HG03064 (cell line): ENCODE measurements at regions not wholly inside any gene's neighbourhood (a gene's known extent, or its start where the extent isn't known, plus 50 kb on each side); places are given as distances from the start of the nearest gene placed in this dataset.

ENCODE experiments used
- ATAC-seq: cut with Tn5 transposase; IDR thresholded peaks from one replicate; pipeline ENCODE4 v1.9.1; 2021; ENCODE audit warnings: low read depth; ENCODE audit not compliant: unreplicated experiment

GRCh38 chr6:168888786-168889345 lies 364.8 kb downstream of the THBS2 start:
- ATAC-seq, result no peak

GRCh38 chr6:168888102-168888501 lies 365.5 kb downstream of the THBS2 start:
- ATAC-seq, result no peak

GRCh38 chr6:168887621-168888020 lies 366.0 kb downstream of the THBS2 start:
- no peak for ATAC-seq

- no peak for ATAC-seq
Measured at GRCh38 chr6:168886964-168887363, 366.7 kb downstream of the THBS2 start.

- no peak for ATAC-seq
Measured at GRCh38 chr6:168885751-168886742, 367.6 kb downstream of the THBS2 start.

- ATAC-seq, result no peak
Measured at GRCh38 chr6:168885196-168885595, 368.4 kb downstream of the THBS2 start.

- peak; percentile 66 for ATAC-seq
Measured at GRCh38 chr6:168884646-168885086, 369.0 kb downstream of the THBS2 start.

- peak; percentile 59 for ATAC-seq
Measured at GRCh38 chr6:168884050-168884645, 369.5 kb downstream of the THBS2 start.

GRCh38 chr6:168883410-168884049 lies 370.1 kb downstream of the THBS2 start:
- no peak for ATAC-seq

- no peak for ATAC-seq
Measured at GRCh38 chr6:168880271-168880670, 373.4 kb downstream of the THBS2 start.

- ATAC-seq, result no peak
Measured at GRCh38 chr6:168877821-168878282, 375.8 kb downstream of the THBS2 start.

GRCh38 chr6:168876956-168877355 lies 376.7 kb downstream of the THBS2 start:
- ATAC-seq, result no peak

GRCh38 chr6:168875811-168876576 lies 377.7 kb downstream of the THBS2 start:
- ATAC-seq, result no peak

GRCh38 chr6:168874637-168875036 lies 379.0 kb downstream of the THBS2 start:
- ATAC-seq, result no peak

GRCh38 chr6:168873278-168874190 lies 380.1 kb downstream of the THBS2 start:
- no peak for ATAC-seq

- ATAC-seq, result no peak
Measured at GRCh38 chr6:168871642-168872315, 381.9 kb downstream of the THBS2 start.

- no peak for ATAC-seq
Measured at GRCh38 chr6:168870982-168871381, 382.7 kb downstream of the THBS2 start.
